KBM-7 (cell line): ENCODE measurements at regions not wholly inside any gene's neighbourhood (a gene's known extent, or its start where the extent isn't known, plus 50 kb on each side); places are given as distances from the start of the nearest gene placed in this dataset.

ENCODE experiments used
- DNase-seq: peaks from one replicate; pipeline ENCODE4 v3.0.0-alpha.2; 2015
- in situ Hi-C: fragments of 300-500 bp; cut with MboI; formaldehyde crosslinking; loops from 2 replicates; pipeline ENCODE4 v1.14.3; 2020; ENCODE audit warnings: low sequenced_read_pairs, low pct_unique_long_range_greater_than_20kb, mixed read lengths

- in situ Hi-C loops = no loop called here
Observed at GRCh38 chr10:111879969-111880368, 303.6 kb downstream of the GPAM start.

GRCh38 chr10:111885046-111885445, 298.5 kb downstream of the GPAM start:
- no peak for DNase-seq
- in situ Hi-C loops = no loop called here

More at GRCh38 chr10:111879969-111880368, 303.6 kb downstream of the GPAM start:
- DNase-seq = no peak

GRCh38 chr10:111885919-111886318, 297.6 kb downstream of the GPAM start:
- no peak for DNase-seq
- in situ Hi-C loops = no loop called here

GRCh38 chr10:111887266-111887665, 296.3 kb downstream of the GPAM start:
- DNase-seq = no peak

GRCh38 chr10:111890046-111890445, 293.5 kb downstream of the GPAM start:
- no peak for DNase-seq
- in situ Hi-C loops = no loop called here

More at GRCh38 chr10:111887266-111887665, 296.3 kb downstream of the GPAM start:
- in situ Hi-C loops = no loop called here

GRCh38 chr10:111916011-111916410, 267.6 kb downstream of the GPAM start:
- no peak for DNase-seq
- in situ Hi-C loops = no loop called here

GRCh38 chr10:111921821-111922220, 261.7 kb downstream of the GPAM start:
- in situ Hi-C loops = no loop called here
- DNase-seq = no peak

GRCh38 chr10:111923032-111923431, 260.5 kb downstream of the GPAM start:
- no peak for DNase-seq
- in situ Hi-C loops = no loop called here

- in situ Hi-C loops = no loop called here
- no peak for DNase-seq
Observed at GRCh38 chr10:111926286-111926685, 257.3 kb downstream of the GPAM start.

- in situ Hi-C loops = no loop called here
- no peak for DNase-seq
Observed at GRCh38 chr10:111933937-111934336, 249.6 kb downstream of the GPAM start.

GRCh38 chr10:111934931-111935330, 248.6 kb downstream of the GPAM start:
- no peak for DNase-seq
- in situ Hi-C loops = no loop called here

- no peak for DNase-seq
- in situ Hi-C loops = no loop called here
Observed at GRCh38 chr10:111936143-111936542, 247.4 kb downstream of the GPAM start.

GRCh38 chr10:111944331-111944730, 239.2 kb downstream of the GPAM start:
- in situ Hi-C loops = no loop called here
- DNase-seq = no peak

GRCh38 chr10:111953949-111954348, 229.6 kb downstream of the GPAM start:
- no peak for DNase-seq
- in situ Hi-C loops = no loop called here

- in situ Hi-C loops = no loop called here
- no peak for DNase-seq
Observed at GRCh38 chr10:111954386-111954785, 229.2 kb downstream of the GPAM start.

- in situ Hi-C loops = no loop called here
- no peak for DNase-seq
Observed at GRCh38 chr10:111956841-111957240, 226.7 kb downstream of the GPAM start.

- in situ Hi-C loops = no loop called here
- DNase-seq = no peak
Observed at GRCh38 chr10:111962951-111963350, 220.6 kb downstream of the GPAM start.

- no peak for DNase-seq
- in situ Hi-C loops = no loop called here
Observed at GRCh38 chr10:111967116-111967515, 216.4 kb downstream of the GPAM start.

GRCh38 chr10:111967547-111967946, 216.0 kb downstream of the GPAM start:
- in situ Hi-C loops = no loop called here
- no peak for DNase-seq

- DNase-seq = no peak
- in situ Hi-C loops = no loop called here
Observed at GRCh38 chr10:111968647-111969046, 214.9 kb downstream of the GPAM start.

GRCh38 chr10:111970111-111970510, 213.5 kb downstream of the GPAM start:
- in situ Hi-C loops = no loop called here
- no peak for DNase-seq

GRCh38 chr10:111972109-111972508, 211.5 kb downstream of the GPAM start:
- in situ Hi-C loops = no loop called here
- DNase-seq = no peak
